Calu3 (cell line): ENCODE measurements at regions not wholly inside any gene's neighbourhood (a gene's known extent, or its start where the extent isn't known, plus 50 kb on each side); places are given as distances from the start of the nearest gene placed in this dataset.

ENCODE experiments used
- BruUV-seq: library from RNA; stranded (reverse); fragments of 400-500 nt; replicated peaks from 2 replicates; lab custom pipeline; 2021; lab: Mats Ljungman, UMichigan
- CTCF ChIA-PET: fragments of 300-600 bp; sonication (Branson Sonifier 250); formaldehyde crosslinking; loops from one replicate; lab custom pipeline; 2022; ENCODE audit warnings: antibody characterized with exemption; lab: Charles Lee
- DNase-seq: peaks from one replicate; pipeline ENCODE4 v3.0.0; 2022
- H3K27ac Mint-ChIP-seq: one replicate; pipeline ENCODE4 v1.8.0; 2022; ENCODE audit warnings: mixed read lengths; ENCODE audit not compliant: unreplicated experiment
- H3K27me3 Mint-ChIP-seq: one replicate; pipeline ENCODE4 v1.8.0; 2022; ENCODE audit warnings: mixed read lengths; ENCODE audit not compliant: unreplicated experiment
- H3K36me3 Mint-ChIP-seq: one replicate; pipeline ENCODE4 v1.8.0; 2022; ENCODE audit warnings: mild to moderate bottlenecking, moderate library complexity, mixed read lengths; ENCODE audit not compliant: insufficient read depth, unreplicated experiment
- H3K4me1 Mint-ChIP-seq: one replicate; pipeline ENCODE4 v1.8.0; 2022; ENCODE audit warnings: mild to moderate bottlenecking, low read depth, mixed read lengths; ENCODE audit not compliant: unreplicated experiment
- H3K4me3 Mint-ChIP-seq: one replicate; pipeline ENCODE4 v1.8.0; 2022; ENCODE audit warnings: mild to moderate bottlenecking, low read depth, moderate library complexity, mixed read lengths; ENCODE audit not compliant: unreplicated experiment
- H3K9me3 Mint-ChIP-seq: one replicate; pipeline ENCODE4 v1.8.0; 2022; ENCODE audit warnings: low read depth, mixed read lengths; ENCODE audit not compliant: unreplicated experiment
- intact Hi-C: fragments of 100-400 bp; cut with micrococcal nuclease; formaldehyde crosslinking; loops from one replicate; pipeline ENCODE4 v1.10.0; 2022; ENCODE audit not compliant: unreplicated experiment
- TF ChIP-seq, protein P1 (sequence below): fragments of 200-600 bp; IDR thresholded peaks from one replicate; pipeline ENCODE4 v1.8.0; 2022; ENCODE audit warnings: antibody characterized with exemption; ENCODE audit not compliant: unreplicated experiment

DNA sequence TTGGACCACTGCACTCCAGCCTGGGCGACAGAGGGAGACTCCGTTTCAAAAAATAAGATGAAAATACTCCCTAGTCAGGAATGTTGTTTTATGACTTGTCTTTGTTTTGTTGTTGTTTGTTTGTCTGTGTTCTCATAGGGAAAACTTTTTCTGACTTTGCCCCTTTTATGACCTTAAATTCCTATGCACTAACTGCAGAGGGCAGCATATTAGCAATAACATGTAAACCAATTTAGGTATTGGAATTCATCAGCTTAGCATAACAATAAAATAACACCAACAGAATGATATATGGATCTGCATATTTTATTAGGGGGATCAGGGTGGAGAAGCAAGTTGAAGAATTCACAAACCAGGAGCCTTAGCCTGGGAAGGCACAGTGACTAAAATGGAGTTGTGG lies 631.5 kb downstream of the SUCLG1 start:
- no peak overlapping the region for H3K27ac Mint-ChIP-seq
- DNase-seq = no peak
- BruUV-seq = no TSS peak
- intact Hi-C loops = loop anchor here (1.0 to 5.0 kb wide), 3 partner anchors 140 to 475 kb away; no protein-coding TSS in a partner anchor
- H3K36me3 Mint-ChIP-seq = no peaks in the 10 kb centered on the region
- CTCF ChIA-PET = interaction anchor here (0.8 to 1.0 kb wide), 2 partner anchors 195 to 212 kb away, joined by 3 to 5 read pairs; no protein-coding TSS in a partner anchor
- H3K4me1 Mint-ChIP-seq = no peaks in the 10 kb centered on the region
- peaks cover 3% of the 10 kb centered on the region for H3K9me3 Mint-ChIP-seq
- H3K27me3 Mint-ChIP-seq = no peaks in the 10 kb centered on the region
- H3K4me3 Mint-ChIP-seq = no peak overlapping the region
- TF ChIP-seq, protein P1, sequence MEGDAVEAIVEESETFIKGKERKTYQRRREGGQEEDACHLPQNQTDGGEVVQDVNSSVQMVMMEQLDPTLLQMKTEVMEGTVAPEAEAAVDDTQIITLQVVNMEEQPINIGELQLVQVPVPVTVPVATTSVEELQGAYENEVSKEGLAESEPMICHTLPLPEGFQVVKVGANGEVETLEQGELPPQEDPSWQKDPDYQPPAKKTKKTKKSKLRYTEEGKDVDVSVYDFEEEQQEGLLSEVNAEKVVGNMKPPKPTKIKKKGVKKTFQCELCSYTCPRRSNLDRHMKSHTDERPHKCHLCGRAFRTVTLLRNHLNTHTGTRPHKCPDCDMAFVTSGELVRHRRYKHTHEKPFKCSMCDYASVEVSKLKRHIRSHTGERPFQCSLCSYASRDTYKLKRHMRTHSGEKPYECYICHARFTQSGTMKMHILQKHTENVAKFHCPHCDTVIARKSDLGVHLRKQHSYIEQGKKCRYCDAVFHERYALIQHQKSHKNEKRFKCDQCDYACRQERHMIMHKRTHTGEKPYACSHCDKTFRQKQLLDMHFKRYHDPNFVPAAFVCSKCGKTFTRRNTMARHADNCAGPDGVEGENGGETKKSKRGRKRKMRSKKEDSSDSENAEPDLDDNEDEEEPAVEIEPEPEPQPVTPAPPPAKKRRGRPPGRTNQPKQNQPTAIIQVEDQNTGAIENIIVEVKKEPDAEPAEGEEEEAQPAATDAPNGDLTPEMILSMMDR = no peak

- Mint-ChIP-seq H3K9me3 (peaks cover 3% of the 10 kb centered on the region), H3K4me1 (no peaks in the 10 kb centered on the region), H3K27ac (no peak overlapping the region), H3K27me3 (no peaks in the 10 kb centered on the region), H3K4me3 (no peak overlapping the region), H3K36me3 (no peaks in the 10 kb centered on the region)
- BruUV-seq = no TSS peak
- intact Hi-C loops = loop anchor here (5.0 kb wide), 2 partner anchors 141 to 476 kb away; no protein-coding TSS in a partner anchor
- CTCF ChIA-PET = no interaction called here
- TF ChIP-seq, protein P1 = no peak
- no peak for DNase-seq
Measured at GRCh38 chr2:83826577-83826976, 632.5 kb downstream of the SUCLG1 start.

DNA sequence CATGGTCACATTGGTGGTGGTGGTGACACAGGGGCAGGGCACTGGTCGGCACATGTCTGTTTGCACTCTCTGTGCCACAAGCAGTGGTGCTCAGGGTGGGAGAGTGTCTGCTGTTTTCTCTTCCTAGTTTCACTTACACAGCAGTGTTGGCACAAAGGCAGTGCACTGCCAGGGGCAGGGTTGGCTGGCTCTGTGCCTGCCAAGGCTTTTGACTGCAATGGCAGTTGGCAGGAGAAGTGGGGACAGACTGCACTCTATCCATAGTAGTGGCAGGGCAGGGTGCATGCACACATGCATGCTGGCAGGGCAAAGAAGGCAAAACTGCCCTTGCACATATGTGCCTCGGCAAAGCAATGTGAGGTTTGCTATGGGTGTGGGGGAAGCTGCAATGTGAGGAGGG lies 635.9 kb downstream of the SUCLG1 start:
- Mint-ChIP-seq H3K27ac (no peak overlapping the region), H3K9me3 (no peaks in the 10 kb centered on the region), H3K36me3 (no peaks in the 10 kb centered on the region), H3K4me1 (no peaks in the 10 kb centered on the region), H3K27me3 (no peaks in the 10 kb centered on the region), H3K4me3 (no peak overlapping the region)
- no TSS peak for BruUV-seq
- intact Hi-C loops = no loop called here
- TF ChIP-seq, protein P1 = no peak
- DNase-seq = no peak
- CTCF ChIA-PET = no interaction called here

GRCh38 chr2:83817511-83817910 lies 641.6 kb downstream of the SUCLG1 start:
- Mint-ChIP-seq H3K4me1 (no peaks in the 10 kb centered on the region), H3K4me3 (no peak overlapping the region), H3K36me3 (no peaks in the 10 kb centered on the region), H3K27me3 (no peaks in the 10 kb centered on the region), H3K27ac (no peak overlapping the region), H3K9me3 (no peaks in the 10 kb centered on the region)
- intact Hi-C loops = no loop called here
- TF ChIP-seq, protein P1 = no peak
- CTCF ChIA-PET = no interaction called here
- no peak for DNase-seq
- BruUV-seq = no TSS peak
